ENCODE measurements at regions not wholly inside any gene's neighbourhood (a gene's known extent, or its start where the extent isn't known, plus 50 kb on each side); places are given as distances from the start of the nearest gene placed in this dataset.

- Histone ChIP-seq H4K20me1 (ENCODE audit: insufficient read depth) (no peaks in the 10 kb centered on the region), H3K4me2 (no peak overlapping the region; the same call in 1 of the 2 replicates), H3K9me2 (ENCODE audit: insufficient read depth) (0 out of 2 replicates have a peak, but pooled peaks cover 3% of the 10 kb centered on the region), H3K4me3 (no peak overlapping the region), H3K36me3 (ENCODE audit: low read depth) (no peaks in the 10 kb centered on the region), H3K27me3 (ENCODE audit: insufficient read depth, low read depth) (no peaks in the 10 kb centered on the region), H3K9me3 (ENCODE audit: insufficient read depth, low read depth) (no peaks in the 10 kb centered on the region), H3K27ac (peak overlapping the region; percentile 50), H2AFZ (no peak overlapping the region), H3F3A (ENCODE audit: insufficient read depth, low read depth) (peaks cover 17% of the 10 kb centered on the region), H3K4me1 (replicated peaks; ENCODE audit: insufficient read depth) (peaks cover 53% of the 10 kb centered on the region), H3K79me2 (ENCODE audit: low read depth) (no peaks in the 10 kb centered on the region)
- BruUV-seq (replicated peaks) = no TSS peak
- intact Hi-C loops (cut with micrococcal nuclease; ENCODE audit: unreplicated experiment) = no loop called here
- TF ChIP-seq, protein P1, sequence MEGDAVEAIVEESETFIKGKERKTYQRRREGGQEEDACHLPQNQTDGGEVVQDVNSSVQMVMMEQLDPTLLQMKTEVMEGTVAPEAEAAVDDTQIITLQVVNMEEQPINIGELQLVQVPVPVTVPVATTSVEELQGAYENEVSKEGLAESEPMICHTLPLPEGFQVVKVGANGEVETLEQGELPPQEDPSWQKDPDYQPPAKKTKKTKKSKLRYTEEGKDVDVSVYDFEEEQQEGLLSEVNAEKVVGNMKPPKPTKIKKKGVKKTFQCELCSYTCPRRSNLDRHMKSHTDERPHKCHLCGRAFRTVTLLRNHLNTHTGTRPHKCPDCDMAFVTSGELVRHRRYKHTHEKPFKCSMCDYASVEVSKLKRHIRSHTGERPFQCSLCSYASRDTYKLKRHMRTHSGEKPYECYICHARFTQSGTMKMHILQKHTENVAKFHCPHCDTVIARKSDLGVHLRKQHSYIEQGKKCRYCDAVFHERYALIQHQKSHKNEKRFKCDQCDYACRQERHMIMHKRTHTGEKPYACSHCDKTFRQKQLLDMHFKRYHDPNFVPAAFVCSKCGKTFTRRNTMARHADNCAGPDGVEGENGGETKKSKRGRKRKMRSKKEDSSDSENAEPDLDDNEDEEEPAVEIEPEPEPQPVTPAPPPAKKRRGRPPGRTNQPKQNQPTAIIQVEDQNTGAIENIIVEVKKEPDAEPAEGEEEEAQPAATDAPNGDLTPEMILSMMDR (conservative IDR thresholded peaks at IDR 0.05) = no peak
- no peak for TF ChIP-seq EZH2 (IDR thresholded peaks at IDR 0.05; ENCODE audit: low read depth)
- CTCF ChIA-PET = interaction anchor here (0.7 kb wide), 1 partner anchor 15 kb away, joined by 14 read pairs; no protein-coding TSS in a partner anchor
- POLR2A ChIA-PET (ENCODE audit: unreplicated experiment) = interaction anchor here (0.6 to 1.1 kb wide), 2 partner anchors 17 to 489 kb away, joined by 6 to 9 read pairs; no protein-coding TSS in a partner anchor
- no peak for DNase-seq
These were observed 56.1 kb upstream of the UBL3 start for GRCh38 chr13:29906432-29907011.

DNA sequence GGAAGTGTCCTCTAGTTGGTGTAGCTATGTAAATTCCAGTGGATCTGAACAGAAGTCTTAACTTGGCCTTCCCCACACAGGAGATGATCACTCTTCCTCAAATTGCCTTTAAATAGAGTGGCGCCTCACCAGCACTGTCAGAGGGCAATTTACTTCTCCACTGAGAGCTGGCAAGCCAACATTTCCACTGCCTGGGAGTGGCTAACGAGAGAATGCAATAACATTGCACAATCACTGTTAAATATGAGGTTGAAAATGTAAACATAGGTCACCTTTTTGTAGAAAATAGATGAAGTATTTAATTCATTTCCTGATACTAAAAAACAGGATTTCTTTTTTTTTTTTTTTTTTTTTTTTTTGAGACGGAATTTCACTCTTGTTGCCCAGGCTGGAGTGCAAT is 55.4 kb upstream of the UBL3 start:
- Histone ChIP-seq H3K4me1 (replicated peaks; ENCODE audit: insufficient read depth) (peaks cover 56% of the 10 kb centered on the region), H3K4me2 (peak overlapping the region; percentile 35), H4K20me1 (ENCODE audit: insufficient read depth) (no peaks in the 10 kb centered on the region), H3K9me3 (ENCODE audit: insufficient read depth, low read depth) (no peaks in the 10 kb centered on the region), H3K9me2 (ENCODE audit: insufficient read depth) (0 out of 2 replicates have a peak, but pooled peaks cover 3% of the 10 kb centered on the region), H3K4me3 (no peak overlapping the region), H2AFZ (no peak overlapping the region), H3K27me3 (ENCODE audit: insufficient read depth, low read depth) (no peaks in the 10 kb centered on the region), H3K27ac (peak overlapping the region; percentile 50), H3F3A (ENCODE audit: insufficient read depth, low read depth) (peaks cover 22% of the 10 kb centered on the region), H3K36me3 (ENCODE audit: low read depth) (no peaks in the 10 kb centered on the region), H3K79me2 (ENCODE audit: low read depth) (no peaks in the 10 kb centered on the region)
- DNase-seq = peak; percentile 58 to 91
- TF ChIP-seq, protein P1 (conservative IDR thresholded peaks at IDR 0.05) = no peak
- no peak for TF ChIP-seq EZH2 (IDR thresholded peaks at IDR 0.05; ENCODE audit: low read depth)
- POLR2A ChIA-PET (ENCODE audit: unreplicated experiment) = interaction anchor here (1.1 kb wide), 1 partner anchor 18 kb away, joined by 6 read pairs; no protein-coding TSS in a partner anchor
- BruUV-seq (replicated peaks) = no TSS peak
- CTCF ChIA-PET = interaction anchor here (0.7 kb wide), 1 partner anchor 16 kb away, joined by 14 read pairs; no protein-coding TSS in a partner anchor
- intact Hi-C loops (cut with micrococcal nuclease; ENCODE audit: unreplicated experiment) = no loop called here

- H3K27ac ChIP-seq = no peak overlapping the region
- no peaks in the 10 kb centered on the region for H3K9me3 ChIP-seq (ENCODE audit: insufficient read depth, low read depth)
- no peaks in the 10 kb centered on the region for H3K27me3 ChIP-seq (ENCODE audit: insufficient read depth, low read depth)
- TF ChIP-seq, protein P1 (conservative IDR thresholded peaks at IDR 0.05) = no peak
- TF ChIP-seq EZH2 (IDR thresholded peaks at IDR 0.05; ENCODE audit: low read depth) = no peak
- H3K9me2 ChIP-seq (ENCODE audit: insufficient read depth) = 0 out of 2 replicates have a peak, but pooled peaks cover 3% of the 10 kb centered on the region
- H4K20me1 ChIP-seq (ENCODE audit: insufficient read depth) = no peaks in the 10 kb centered on the region
- intact Hi-C loops (cut with micrococcal nuclease; ENCODE audit: unreplicated experiment) = loop anchor here (2.0 kb wide), 1 partner anchor 15 kb away; no protein-coding TSS in a partner anchor
- no peaks in the 10 kb centered on the region for H3K79me2 ChIP-seq (ENCODE audit: low read depth)
- H3K4me3 ChIP-seq = no peak overlapping the region
- POLR2A ChIA-PET (ENCODE audit: unreplicated experiment) = no interaction called here
- H3K4me2 ChIP-seq = no peak overlapping the region
- CTCF ChIA-PET = no interaction called here
- peaks cover 43% of the 10 kb centered on the region for H3K4me1 ChIP-seq (replicated peaks; ENCODE audit: insufficient read depth)
- H3F3A ChIP-seq (ENCODE audit: insufficient read depth, low read depth) = peaks cover 22% of the 10 kb centered on the region
- H3K36me3 ChIP-seq (ENCODE audit: low read depth) = no peaks in the 10 kb centered on the region
- no peak overlapping the region for H2AFZ ChIP-seq
- no TSS peak for BruUV-seq (replicated peaks)
- DNase-seq = no peak
These were observed 53.6 kb upstream of the UBL3 start for GRCh38 chr13:29903996-29904395.

All from PC-9 (cell line).